ENCODE measurements at regions not wholly inside any gene's neighbourhood (a gene's known extent, or its start where the extent isn't known, plus 50 kb on each side); places are given as distances from the start of the nearest gene placed in this dataset.

DNA sequence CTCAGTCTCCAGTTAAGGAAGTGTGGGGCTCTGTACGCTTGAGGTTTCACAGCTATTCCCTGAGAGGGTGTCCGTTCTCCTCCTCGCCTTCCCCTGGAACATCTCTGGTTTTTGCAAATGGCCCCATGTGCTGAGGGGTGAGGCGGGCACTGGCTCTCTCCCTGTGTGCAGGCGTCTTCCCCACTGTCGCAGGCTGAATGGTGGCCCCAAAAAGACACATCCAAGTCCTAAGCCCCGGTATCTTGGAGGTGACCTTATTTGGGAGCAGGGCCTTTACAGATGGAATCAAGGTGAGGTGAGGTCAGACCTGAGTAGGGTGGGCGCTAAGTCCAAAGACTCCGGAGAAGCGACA lies 98.0 kb upstream of the TMPRSS2 start:
- no peak for DNase-seq

DNA sequence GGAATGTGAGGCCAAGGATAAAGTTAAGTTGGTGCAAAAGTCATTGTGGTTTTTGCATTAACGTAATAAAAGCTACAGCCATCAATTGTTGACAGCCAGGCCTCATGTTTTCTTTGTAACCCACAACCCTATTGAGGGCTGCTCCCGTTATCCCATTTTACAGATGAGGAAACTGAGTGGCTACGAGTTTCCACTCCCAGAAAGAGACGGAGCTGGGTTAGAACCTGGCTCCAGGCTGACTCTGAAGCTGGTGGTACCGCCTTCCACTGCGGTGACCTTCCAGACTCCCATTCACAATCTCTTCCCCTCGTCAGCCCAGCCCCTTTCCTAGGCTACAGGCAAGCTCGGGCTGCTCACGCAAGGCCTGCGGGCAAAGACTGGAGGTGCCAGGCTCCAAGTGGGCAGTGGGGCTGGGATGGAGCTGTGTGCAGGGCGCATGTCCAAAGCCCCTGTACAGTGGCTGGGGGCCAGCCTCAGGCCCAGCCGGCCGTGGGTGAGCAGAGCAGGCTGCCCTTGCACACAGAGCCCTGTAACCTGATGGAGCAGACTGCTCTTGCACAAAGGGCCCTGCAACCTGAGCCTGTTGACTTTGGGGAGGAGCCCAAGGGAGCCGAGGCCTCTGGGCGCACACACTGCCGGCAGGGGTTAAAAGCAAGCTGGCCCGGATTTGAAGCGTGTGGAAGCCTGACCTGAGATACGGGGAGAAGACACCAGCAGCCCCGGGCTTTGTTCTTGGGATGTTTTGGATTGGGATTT lies 97.4 kb upstream of the TMPRSS2 start:
- DNase-seq = no peak

DNA sequence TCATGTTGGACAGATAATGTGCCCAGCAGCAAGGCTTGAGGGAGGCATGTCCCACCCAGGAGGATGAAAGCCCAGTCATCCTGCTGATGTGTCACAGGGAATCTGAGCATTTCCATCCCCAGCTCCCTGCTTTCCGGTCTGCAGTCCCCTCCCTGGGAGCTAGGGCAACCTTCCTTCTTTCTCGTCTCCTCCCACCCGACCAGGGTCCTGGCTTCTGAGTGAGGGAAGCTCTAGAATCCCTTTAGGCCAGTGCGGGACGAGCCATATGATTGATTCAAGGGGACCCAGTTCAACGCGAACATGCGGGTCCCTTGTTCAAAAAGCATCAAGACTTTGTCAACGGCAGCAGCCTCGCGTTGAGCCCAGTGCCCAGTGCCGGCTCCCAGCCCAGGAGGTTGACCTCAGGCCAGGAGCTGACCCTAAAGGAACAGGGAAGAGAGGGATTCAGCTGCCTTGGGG lies 96.7 kb upstream of the TMPRSS2 start:
- DNase-seq = peak; percentile 37

DNA sequence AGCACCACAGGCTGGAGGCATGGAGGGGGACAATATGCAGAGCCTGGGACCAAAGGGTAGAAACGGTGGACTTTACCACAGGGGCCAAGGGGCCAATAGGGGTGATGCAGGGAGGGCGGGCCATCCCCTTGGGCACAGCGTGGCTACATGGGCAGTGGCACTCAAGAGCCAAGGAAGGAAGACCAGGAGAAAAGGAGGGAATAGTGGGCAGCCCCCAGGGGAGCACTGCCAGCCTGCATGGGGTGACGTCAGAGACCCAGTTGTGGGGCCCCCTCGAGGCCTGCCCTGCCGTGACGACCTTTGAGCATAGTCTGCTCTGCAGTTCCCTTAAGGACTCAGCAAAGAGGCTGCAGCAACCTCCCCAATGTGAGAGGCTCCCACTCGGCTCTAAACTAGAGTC lies 95.5 kb upstream of the TMPRSS2 start:
- no peak for DNase-seq

DNA sequence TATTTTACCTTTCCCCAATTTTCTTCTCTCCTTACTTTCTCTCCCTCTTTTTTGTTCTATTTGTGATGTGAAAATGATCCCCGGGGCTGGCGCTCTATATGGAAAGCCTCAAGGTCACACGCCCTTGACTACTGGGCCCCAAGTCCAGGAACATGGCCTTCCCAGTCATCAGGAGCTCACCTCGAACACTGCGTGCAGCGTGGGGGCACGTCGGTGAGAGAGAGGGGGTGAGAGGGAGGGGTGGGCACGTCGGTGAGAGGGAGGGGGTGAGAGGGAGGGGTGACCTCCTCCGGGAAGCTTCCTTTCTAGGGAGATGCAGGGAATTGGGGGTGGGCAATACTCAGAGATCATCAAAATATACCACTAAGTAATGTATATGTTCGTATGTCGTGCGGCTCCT lies 94.6 kb upstream of the TMPRSS2 start:
- no peak for DNase-seq

DNA sequence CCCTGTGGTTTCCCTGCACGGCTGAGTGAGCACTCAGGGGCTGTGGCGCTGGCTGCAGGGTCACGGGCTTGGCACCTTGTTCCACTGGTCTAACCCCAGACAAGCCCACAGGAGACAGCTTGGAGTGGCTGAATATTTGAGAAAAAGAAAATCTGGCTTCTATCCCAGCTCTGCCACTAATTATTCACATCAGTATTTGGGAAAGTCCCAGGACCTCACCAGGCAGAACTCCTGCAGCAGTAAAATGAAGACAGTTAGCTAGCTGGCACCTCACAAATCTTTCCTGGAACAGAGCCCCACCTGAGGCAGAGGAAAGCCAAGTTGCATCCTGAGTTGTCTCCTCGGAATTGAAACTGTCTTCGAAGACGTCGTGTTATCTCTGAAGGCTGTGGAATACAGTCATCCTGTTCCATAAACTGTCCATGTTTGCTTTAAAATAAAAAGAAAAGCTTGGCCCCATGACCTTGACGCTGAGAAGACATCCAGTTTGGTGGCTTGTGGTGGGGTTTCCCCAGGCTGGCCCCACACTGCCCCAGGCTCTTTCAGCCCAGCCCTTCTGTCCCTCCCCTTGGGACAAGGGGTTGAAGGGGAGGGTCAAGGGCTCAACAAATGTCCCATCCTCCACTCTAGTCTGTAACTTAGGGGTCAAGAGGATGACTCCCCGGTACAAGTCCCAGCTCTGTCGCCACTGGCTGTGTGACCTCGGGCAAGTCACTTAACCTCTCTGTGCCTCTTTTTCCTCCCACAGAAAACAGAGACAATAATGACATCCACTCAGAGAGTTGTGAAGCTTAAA lies 93.8 kb upstream of the TMPRSS2 start:
- peak; percentile 37 for DNase-seq

DNA sequence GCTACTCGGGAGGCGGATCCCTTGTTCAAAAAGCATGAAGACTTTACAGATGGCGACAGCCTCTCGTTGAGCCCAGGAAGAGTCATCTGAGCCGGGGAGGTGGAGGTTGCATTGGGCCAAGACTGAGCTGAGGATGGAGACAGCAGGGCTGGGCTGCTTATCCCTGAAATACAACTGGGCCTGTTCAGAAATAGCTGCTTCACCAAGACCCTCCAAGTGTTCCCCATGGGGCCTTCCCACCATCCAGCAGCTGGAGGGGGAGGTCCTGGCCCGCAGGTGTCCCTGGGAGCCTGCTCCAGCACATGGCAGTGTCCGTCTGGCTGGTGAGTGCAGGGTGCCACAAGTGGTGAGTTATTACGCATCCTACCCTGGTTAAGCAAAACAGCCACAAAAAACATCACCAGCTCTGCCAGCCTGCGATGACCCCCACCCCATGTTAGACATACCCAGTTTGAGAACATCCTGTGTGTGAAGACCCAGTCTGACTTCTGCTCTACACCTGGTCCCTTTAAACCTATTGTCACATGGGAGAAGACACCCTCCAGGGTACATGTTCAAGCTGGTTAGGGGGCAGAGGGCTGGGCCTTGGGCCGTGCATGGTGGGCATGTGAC lies 93.1 kb upstream of the TMPRSS2 start:
- DNase-seq = no peak

DNA sequence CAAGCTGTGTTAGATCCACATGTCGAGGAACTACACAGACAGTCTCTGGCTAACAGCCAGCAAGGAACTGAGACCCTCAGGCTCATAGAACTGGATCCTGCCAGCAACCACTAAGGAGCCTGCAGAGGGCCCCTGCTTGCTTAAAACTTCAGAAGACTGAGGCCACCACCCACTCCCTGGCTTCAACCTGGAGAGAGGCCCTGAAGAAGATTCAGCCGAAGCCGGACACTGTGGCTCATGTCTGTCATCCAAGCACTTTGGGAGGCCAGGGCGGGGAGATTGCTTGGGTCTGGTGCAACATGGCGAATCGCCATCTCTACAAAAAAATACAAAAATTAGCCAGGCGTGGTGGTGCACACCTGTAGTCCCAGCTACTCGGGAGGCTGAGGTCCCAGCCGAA lies 92.6 kb upstream of the TMPRSS2 start:
- DNase-seq = no peak

DNA sequence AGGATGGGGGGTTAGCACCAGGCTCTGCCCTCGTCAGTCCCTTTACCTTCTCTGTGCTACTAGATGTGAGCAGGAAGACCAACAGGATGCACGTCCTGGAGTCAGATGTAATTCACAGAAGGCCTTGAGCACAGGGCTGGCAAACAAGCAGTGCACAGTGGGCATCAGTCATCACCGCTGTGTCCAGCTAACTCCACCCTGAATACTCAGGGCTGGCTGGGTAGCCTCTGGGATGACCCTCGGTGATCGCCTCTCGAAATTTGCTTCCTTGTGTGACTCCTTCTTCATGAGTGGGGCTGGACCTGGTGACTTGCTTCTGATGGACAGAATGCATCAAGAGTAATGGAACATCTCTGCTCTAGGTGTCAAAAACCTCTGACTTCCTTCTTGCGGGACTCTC lies 92.2 kb upstream of the TMPRSS2 start:
- DNase-seq = no peak

DNA sequence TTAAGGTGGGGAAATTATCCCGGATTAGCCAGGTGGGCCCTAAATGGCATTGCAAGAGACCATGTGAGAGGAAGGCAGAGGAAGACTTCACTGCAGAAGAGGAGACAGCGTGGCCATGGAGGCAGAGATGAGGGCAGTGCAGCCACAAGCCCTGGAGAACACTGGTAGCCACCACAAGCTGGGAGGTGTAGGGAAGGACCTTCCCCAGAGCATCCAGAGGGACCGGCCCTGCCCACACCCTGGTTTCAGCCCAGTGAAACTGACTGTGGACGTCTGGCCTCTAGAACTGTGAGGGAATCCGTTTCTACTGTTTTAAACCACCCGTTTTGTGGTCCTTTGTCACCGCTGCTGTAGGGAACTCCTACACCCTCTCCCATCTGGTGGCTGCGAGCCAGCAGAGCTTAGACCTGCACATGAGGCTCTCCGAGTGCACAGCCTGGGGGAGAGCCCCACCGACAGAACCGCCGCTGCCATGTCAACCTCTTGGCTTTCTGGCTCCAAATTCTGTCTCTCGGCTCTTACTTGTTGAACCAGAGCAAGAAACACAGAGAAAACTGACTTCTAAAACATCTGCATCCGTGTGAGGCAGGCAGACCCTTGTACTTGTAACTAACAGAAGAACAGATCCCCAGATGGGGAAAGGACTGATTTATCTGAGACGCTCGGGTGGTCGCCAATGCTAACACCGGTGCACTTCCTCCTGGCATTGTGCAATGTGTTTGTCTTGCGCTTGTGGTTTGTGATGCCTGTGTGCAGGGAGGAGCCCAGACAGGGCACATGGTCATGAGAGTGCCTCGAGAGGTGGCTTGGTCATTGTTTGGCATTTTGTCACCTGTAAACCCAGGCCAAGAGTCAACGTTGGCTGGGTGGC lies 90.8 kb upstream of the TMPRSS2 start:
- DNase-seq = no peak

DNA sequence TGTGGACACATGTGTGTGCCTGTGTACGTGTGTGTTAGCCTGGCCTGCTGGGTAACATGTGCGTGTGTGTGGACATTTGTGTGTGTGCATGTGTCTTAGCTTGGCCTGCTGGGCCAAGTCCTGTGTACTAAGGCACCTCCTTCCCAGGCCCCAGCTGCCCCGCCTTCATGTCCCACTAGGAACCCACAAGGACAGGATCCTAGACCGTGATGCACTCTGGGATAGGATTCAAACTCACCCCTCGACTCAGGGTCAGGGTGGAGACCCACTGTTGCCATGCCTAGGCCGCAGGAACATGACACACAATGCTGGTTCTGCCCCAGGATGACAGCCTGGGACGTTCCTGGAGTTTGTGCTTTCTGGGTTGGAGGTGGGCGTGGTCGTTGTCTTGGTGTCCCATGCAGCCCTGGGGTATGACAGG lies 89.9 kb upstream of the TMPRSS2 start:
- DNase-seq = no peak

DNA sequence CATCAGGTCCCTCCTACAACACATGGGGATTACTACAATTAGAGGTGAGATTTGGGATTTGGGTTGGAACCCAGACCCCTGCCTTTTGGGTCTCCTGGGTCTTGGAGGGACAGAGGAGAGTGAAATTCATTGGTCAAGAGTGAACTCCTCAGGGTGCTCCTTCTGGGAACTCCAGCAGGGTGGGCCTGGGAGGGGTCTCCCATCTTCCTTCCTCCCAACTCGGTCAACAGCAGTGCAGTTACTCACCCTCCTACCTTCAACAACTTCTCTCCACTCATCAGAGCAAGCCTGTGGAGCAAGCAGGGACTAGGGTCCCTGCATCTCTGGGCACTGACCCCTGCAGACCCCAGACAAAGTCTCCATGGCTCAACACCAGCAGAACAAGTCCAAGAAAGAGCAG lies 89.3 kb upstream of the TMPRSS2 start:
- no peak for DNase-seq

DNA sequence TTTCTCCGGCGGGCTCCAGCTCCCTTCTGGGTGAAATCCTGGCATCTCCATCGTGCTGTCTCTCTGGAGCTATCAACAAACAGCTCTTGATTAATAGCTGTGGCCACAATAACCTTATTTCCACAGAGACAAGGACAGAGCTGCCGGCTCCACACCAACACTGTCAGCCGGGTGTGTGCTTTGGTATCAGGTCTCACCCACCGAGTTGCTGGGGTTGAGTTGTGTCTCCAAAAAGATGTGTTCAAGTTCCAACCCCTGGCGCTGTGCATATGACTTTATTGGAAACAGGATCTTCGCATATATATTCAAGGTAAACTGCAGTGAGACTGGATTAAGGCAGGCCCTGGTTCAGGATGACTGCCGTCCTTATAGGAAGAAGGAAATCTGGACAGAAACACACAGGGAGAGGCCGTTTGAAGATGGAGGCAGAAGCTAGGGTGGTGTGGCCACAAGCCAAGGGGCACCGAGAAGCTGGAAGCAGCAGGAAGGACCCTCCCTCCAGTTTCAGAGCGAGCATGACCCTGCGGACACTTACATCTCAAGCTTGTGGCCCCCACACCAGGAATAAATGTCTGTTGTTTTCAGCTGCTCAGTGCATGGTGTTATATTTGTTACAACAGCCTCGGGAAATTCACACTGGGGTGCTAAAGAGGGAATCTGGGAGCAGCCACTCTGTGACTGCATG lies 88.4 kb upstream of the TMPRSS2 start:
- no peak for DNase-seq

DNA sequence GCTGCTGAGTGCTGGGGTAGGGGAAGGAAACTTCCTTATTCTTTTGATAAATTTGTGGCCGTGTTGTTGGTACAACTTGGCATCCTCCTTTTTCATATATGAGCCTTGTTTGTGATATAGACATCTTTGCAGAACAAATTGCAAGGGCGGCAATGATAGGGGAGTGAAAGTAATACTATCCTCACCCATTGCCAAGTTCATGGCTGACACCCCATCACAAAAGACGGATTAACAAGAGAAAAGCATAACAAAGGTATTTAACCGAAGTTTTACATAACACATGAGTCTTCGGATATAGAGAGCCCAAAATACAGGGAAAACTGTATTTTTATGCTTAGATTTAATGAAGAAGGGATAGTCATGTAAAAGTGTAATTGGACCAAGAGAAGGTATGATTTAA lies 86.3 kb upstream of the TMPRSS2 start:
- no peak for DNase-seq

DNA sequence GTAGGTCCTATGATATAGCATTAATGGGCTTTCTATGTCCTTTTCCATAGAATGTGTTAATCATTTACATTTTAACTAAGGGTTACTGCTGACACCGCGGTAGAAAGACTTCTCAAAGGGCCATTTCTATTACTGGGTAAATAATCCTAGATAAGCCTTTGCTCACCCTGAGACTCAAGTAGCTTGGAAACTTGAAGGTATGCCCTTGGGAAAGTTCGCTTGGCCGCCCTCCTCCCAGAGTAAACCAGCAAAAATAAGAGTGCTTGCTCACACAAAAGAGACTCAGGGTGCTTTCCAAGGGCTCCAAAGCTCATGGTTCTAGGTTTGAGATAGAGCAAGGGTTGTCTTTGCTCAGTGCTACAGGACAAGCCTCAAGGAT lies 85.8 kb upstream of the TMPRSS2 start:
- no peak for DNase-seq

DNA sequence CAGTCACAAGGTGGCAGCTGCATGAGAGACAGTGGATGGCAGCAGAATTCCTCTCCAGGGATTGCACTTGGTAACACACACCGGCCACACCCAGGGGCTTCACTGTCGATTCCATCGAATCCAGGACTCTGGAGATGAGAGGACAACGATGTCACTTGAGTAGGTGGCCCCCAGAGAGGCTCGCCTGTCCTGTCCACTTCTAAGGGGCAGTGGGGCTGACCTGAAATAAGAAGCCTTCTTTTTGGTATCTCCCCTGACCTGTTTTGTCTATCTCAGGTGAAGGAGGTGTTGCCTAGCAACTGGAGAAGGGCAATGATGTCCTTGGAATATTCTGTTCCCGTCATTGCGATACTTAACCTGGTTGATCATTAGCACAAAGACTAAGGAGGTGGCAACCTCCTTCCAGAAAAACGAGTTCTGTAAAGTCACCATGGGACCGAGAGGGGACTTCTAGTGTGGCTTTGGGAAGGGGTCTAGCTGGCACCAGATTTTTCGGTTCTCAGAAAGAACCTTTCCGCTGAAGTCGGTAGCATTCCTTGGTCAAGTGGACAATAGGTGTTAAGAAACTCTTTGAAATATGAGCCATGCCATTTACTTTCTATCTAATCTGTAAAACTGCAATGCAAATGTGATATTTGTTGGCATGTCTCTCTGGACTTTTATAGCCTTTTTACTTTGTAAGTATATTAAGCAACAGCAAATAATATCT lies 85.2 kb upstream of the TMPRSS2 start:
- no peak for DNase-seq

DNA sequence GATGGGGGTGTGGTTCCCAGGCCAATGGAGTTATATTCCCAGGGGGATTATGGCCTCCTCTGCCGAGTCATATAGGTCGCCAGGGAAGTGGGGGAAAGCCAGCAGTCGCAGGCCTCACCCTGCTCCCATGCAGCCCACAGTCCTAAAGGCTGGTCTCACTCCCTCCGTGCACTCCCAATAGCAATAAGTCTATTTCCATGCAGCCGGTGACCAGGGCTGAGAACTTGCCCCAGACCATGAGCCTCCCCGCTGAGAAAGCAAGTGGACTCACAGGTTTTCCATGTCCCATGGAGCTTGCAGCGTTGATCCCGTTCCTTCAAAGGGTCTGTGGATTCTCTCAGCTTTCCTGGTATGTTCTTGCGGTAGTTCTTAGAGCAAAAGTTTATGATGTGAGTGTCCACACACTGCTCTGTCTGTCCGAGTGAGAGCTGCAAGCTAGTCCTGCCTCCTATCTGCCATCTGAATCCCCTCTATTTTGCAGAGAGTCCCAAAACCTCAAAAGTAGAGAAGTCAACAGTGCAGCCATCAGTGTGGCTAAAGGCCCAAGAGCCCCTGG lies 81.7 kb upstream of the TMPRSS2 start:
- no peak for DNase-seq

DNA sequence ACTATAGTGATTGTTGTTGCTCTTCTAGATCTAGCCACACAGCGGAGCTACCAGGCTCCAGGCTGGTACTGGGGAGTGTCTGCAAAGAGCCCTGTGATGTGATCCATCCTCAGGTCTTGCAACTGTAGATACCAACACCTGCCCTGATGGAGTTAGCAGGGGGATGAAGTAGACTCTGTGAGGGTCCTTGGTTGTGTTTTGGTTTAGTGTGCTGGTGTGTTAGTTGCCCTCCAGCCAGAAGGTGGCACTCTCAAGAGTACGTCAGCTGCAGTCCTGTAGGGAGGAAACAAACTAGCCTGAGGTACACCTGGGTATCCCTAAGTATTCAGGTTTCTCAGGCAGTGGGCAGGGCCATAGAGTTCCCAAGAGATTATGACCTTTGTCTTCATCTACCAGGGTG lies 81.2 kb upstream of the TMPRSS2 start:
- DNase-seq = no peak

DNA sequence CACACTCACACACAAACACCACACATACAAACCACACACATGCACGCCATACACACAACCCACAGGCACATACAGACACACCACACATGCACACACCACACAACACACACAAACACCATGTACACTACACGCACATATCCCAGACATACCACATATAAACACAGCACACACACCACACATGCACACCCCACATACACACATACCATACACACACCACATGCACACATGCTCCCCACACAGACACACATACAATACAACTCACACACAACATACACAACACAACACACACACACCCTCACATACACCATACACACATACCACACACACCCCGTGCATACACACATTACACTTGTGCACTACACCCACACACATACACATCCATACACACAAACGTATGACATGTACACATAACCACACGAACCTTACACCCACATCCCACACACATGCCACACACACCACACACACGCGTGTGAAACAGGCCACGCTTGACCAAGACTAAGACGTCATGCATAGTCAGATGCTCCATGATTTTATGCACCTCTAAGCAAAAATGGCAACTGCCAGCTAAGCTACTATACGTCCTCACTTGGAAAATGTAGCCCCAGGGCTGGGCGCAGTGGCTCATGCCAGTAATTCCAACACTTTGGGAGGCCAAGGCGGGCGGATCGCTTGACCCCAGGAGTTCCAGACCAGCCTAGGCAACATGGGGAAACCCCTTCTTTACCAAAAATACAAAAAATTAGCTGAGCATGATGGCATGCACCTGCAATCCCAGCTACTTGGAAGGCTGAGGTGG lies 77.4 kb upstream of the TMPRSS2 start:
- no peak for DNase-seq

DNA sequence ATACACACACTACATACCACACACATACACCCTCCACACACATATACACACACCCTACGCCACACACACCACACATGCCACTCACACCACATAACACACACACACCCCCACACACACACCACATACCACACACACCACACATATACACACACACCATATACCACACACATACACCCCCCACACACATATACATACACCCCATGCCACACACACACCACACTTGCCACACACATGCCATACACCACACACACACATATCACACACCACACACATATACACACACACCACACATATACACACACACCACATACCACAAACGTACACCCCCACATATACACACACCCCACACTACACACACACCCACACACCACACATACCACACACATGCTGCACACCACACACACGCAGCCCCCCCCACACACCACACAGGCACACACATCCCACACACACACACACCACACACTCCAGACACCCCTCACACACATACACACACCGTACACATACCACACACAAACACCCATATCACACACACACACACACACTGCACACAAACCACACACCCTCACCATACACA lies 76.7 kb upstream of the TMPRSS2 start:
- no peak for DNase-seq
